Astrocyte (in vitro differentiated cells and primary cell): ENCODE measurements at regions not wholly inside any gene's neighbourhood (a gene's known extent, or its start where the extent isn't known, plus 50 kb on each side); places are given as distances from the start of the nearest gene placed in this dataset.

Experiments
- DNase-seq: peaks from one replicate; pipeline ENCODE4 v3.0.0-alpha.2; 2010; ENCODE audit warnings: low read depth
- FAIRE-seq: peaks from 2 replicates; lab custom pipeline; 2011; peaks lifted over from hg19 to GRCh38; lab: Jason Lieb, UNC
- H2AFZ ChIP-seq: 2 replicates; pipeline ENCODE4 v1.6.0; 2012; ENCODE audit warnings: low read depth, low read length, inconsistent platforms
- H3K27ac ChIP-seq: 2 replicates; pipeline ENCODE4 v1.5.1; 2011; ENCODE audit warnings: low read depth, low read length, inconsistent platforms
- H3K27me3 ChIP-seq: 2 replicates; pipeline ENCODE4 v1.6.0; 2011; ENCODE audit warnings: low read length, inconsistent platforms; ENCODE audit not compliant: insufficient read depth
- H3K36me3 ChIP-seq: 2 replicates; pipeline ENCODE4 v1.5.1; 2011; ENCODE audit warnings: low read length, inconsistent platforms; ENCODE audit not compliant: insufficient read depth
- H3K4me1 ChIP-seq: 2 replicates; pipeline ENCODE4 v1.5.1; 2011; ENCODE audit warnings: low read length, inconsistent platforms; ENCODE audit not compliant: insufficient read depth
- H3K4me2 ChIP-seq: 2 replicates; pipeline ENCODE4 v1.6.0; 2012; ENCODE audit warnings: low read length, inconsistent platforms
- H3K4me3 ChIP-seq: 2 replicates; pipeline ENCODE4 v1.5.1; 2011; ENCODE audit warnings: low read depth, mild to moderate bottlenecking, low read length, inconsistent platforms; ENCODE audit not compliant: insufficient read depth
- H3K79me2 ChIP-seq: 2 replicates; pipeline ENCODE4 v1.6.0; 2012; ENCODE audit warnings: mild to moderate bottlenecking, low read length, inconsistent platforms; ENCODE audit not compliant: insufficient read depth
- H3K9ac ChIP-seq: 2 replicates; pipeline ENCODE4 v1.6.0; 2012; ENCODE audit warnings: mild to moderate bottlenecking, low read length, inconsistent platforms
- H3K9me3 ChIP-seq: 2 replicates; pipeline ENCODE4 v1.5.1; 2012; ENCODE audit warnings: low read depth, mild to moderate bottlenecking, low read length, inconsistent platforms; ENCODE audit not compliant: insufficient read depth
- H4K20me1 ChIP-seq: 2 replicates; pipeline ENCODE4 v1.6.0; 2012; ENCODE audit warnings: low read length, inconsistent platforms; ENCODE audit not compliant: insufficient read depth
- H3K27ac Mint-ChIP-seq: one replicate; pipeline ENCODE4 v1.8.0; 2021; ENCODE audit warnings: mild to moderate bottlenecking, mixed read lengths; ENCODE audit not compliant: unreplicated experiment
- H3K27me3 Mint-ChIP-seq: one replicate; pipeline ENCODE4 v1.8.0; 2021; ENCODE audit warnings: low read depth, mixed read lengths; ENCODE audit not compliant: unreplicated experiment
- H3K36me3 Mint-ChIP-seq: one replicate; pipeline ENCODE4 v1.8.0; 2021; ENCODE audit warnings: low read depth, mixed read lengths; ENCODE audit not compliant: unreplicated experiment
- H3K4me1 Mint-ChIP-seq: one replicate; pipeline ENCODE4 v1.8.0; 2021; ENCODE audit warnings: low read depth, mixed read lengths; ENCODE audit not compliant: unreplicated experiment
- H3K4me3 Mint-ChIP-seq: one replicate; pipeline ENCODE4 v1.8.0; 2021; ENCODE audit warnings: mild to moderate bottlenecking, moderate library complexity, mixed read lengths; ENCODE audit not compliant: unreplicated experiment
- H3K9me3 Mint-ChIP-seq: one replicate; pipeline ENCODE4 v1.8.0; 2021; ENCODE audit warnings: mild to moderate bottlenecking, mixed read lengths; ENCODE audit not compliant: unreplicated experiment
- CTCF ChIP-seq: IDR thresholded peaks from 2 replicates; pipeline ENCODE4 v1.5.1; 2011; ENCODE audit warnings: low read depth, mild to moderate bottlenecking, inconsistent platforms, low read length, moderate library complexity; ENCODE audit not compliant: insufficient read depth
- EZH2 ChIP-seq: IDR thresholded peaks from 2 replicates; pipeline ENCODE4 v1.6.1; 2012; ENCODE audit warnings: mild to moderate bottlenecking, low read length, inconsistent platforms; ENCODE audit not compliant: insufficient read depth

GRCh38 chr2:83574614-83575013, 884.5 kb downstream of the SUCLG1 start:
- Histone ChIP-seq H3K9ac (no peak overlapping the region), H2AFZ (no peak overlapping the region), H3K27me3 (no peaks in the 10 kb centered on the region), H4K20me1 (no peaks in the 10 kb centered on the region), H3K79me2 (no peaks in the 10 kb centered on the region), H3K4me2 (no peak overlapping the region), H3K27ac (no peak overlapping the region), H3K9me3 (peaks cover 4% of the 10 kb centered on the region), H3K36me3 (no peaks in the 10 kb centered on the region), H3K4me1 (no peaks in the 10 kb centered on the region), H3K4me3 (no peak overlapping the region)
- FAIRE-seq, result no peak
- Mint-ChIP-seq H3K27me3 (no peaks in the 10 kb centered on the region), H3K4me1 (peaks cover 4% of the 10 kb centered on the region), H3K27ac (no peak overlapping the region), H3K4me3 (no peak overlapping the region), H3K36me3 (no peaks in the 10 kb centered on the region), H3K9me3 (peaks cover 2% of the 10 kb centered on the region)
- TF ChIP-seq CTCF (no peak), EZH2 (no peak)
- DNase-seq, result no peak

DNA sequence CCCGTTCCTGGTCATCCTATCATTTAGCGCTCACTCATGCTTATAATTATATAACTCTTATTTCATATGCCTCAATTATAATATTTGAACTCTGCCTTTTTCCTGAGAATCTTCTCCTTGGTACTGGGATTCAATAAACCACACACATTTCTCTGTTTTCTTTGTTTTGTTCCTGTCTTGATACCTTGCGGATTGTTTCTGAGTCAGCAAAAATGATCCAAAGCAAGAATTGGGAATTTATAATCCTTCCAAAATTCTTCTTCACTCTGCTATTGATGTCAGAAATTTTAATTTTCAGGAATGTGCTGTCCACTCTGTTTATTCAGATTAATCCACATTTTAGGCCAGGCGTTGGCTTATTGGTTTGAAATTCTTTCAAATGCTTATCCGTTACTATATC, 886.0 kb downstream of the SUCLG1 start:
- Histone ChIP-seq H2AFZ (no peak overlapping the region), H3K4me1 (no peaks in the 10 kb centered on the region), H3K9me3 (peaks cover 4% of the 10 kb centered on the region), H3K9ac (no peak overlapping the region), H4K20me1 (no peaks in the 10 kb centered on the region), H3K79me2 (no peaks in the 10 kb centered on the region), H3K4me2 (no peak overlapping the region), H3K36me3 (no peaks in the 10 kb centered on the region), H3K27ac (no peak overlapping the region), H3K27me3 (no peaks in the 10 kb centered on the region), H3K4me3 (no peak overlapping the region)
- FAIRE-seq (no peak), DNase-seq (no peak)
- H3K9me3 Mint-ChIP-seq, result peaks cover 2% of the 10 kb centered on the region
- no peaks in the 10 kb centered on the region for H3K27me3 Mint-ChIP-seq
- no peak overlapping the region for H3K27ac Mint-ChIP-seq
- no peak overlapping the region for H3K4me3 Mint-ChIP-seq
- no peaks in the 10 kb centered on the region for H3K36me3 Mint-ChIP-seq
- TF ChIP-seq EZH2, result no peak
- no peak for TF ChIP-seq CTCF
- no peaks in the 10 kb centered on the region for H3K4me1 Mint-ChIP-seq

GRCh38 chr2:83572400-83572799, 886.7 kb downstream of the SUCLG1 start:
- Mint-ChIP-seq H3K4me3 (no peak overlapping the region), H3K27ac (no peak overlapping the region), H3K9me3 (peaks cover 2% of the 10 kb centered on the region), H3K36me3 (no peaks in the 10 kb centered on the region), H3K27me3 (no peaks in the 10 kb centered on the region), H3K4me1 (no peaks in the 10 kb centered on the region)
- no peaks in the 10 kb centered on the region for H3K27me3 ChIP-seq
- no peak overlapping the region for H3K27ac ChIP-seq
- H2AFZ ChIP-seq, result no peak overlapping the region
- FAIRE-seq (no peak), DNase-seq (no peak)
- H3K9ac ChIP-seq, result no peak overlapping the region
- no peaks in the 10 kb centered on the region for H3K4me1 ChIP-seq
- peaks cover 4% of the 10 kb centered on the region for H3K9me3 ChIP-seq
- no peak overlapping the region for H3K4me3 ChIP-seq
- H3K36me3 ChIP-seq, result no peaks in the 10 kb centered on the region
- H4K20me1 ChIP-seq, result no peaks in the 10 kb centered on the region
- H3K4me2 ChIP-seq, result no peak overlapping the region
- TF ChIP-seq CTCF (no peak), EZH2 (no peak)
- H3K79me2 ChIP-seq, result no peaks in the 10 kb centered on the region
